ENCODE measurements at regions not wholly inside any gene's neighbourhood (a gene's known extent, or its start where the extent isn't known, plus 50 kb on each side); places are given as distances from the start of the nearest gene placed in this dataset.

DNA sequence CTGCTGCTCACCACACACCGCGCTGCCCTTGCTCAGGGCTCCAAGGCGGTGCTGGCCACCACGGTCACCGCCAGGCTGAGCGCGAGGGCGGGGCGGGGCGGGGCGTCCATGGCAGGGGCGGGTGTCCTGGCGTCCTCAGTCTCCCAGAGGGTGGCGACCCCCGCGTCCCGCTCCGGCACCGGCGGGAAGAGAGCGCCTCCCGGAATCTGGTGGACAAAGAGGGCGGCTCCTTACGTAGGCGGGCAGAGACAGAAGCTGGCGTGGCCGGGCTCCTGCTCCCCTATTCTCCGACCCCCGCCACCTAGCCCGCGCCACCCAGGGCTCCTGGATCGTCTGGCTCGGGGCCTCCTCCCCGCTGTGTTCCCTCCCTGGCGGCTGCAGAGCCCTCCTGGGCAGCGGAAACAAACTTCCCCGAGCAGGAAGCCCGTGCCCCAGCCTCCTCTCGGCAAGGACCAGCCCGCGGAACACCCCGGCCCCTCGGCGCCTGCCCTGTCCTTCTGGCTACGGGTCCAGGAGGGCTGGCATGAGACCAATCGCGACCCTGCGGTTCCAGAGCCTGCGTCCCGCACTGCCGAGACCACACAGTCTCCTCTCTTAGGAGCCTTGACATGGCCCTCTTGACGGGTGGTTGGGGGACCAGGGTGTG lies 133.8 kb upstream of the ZNF92 start:
- Histone ChIP-seq H3K9me3 (replicated peaks; ENCODE audit: insufficient read depth, low read length) (no peaks in the 10 kb centered on the region), H3K4me1 (ENCODE audit: low read length) (no peaks in the 10 kb centered on the region), H3K79me2 (ENCODE audit: low read length) (no peaks in the 10 kb centered on the region), H3K27ac (ENCODE audit: low read length) (no peak overlapping the region), H4K20me1 (ENCODE audit: insufficient read depth, low read length) (no peaks in the 10 kb centered on the region), H3K36me3 (replicated peaks; ENCODE audit: insufficient read depth, low read length) (no peaks in the 10 kb centered on the region), H3K9ac (ENCODE audit: low read length) (no peak overlapping the region), H2AFZ (ENCODE audit: low read length) (no peak overlapping the region), H3F3A (ENCODE audit: insufficient read depth, low read length) (no peaks in the 10 kb centered on the region), H3K4me2 (ENCODE audit: low read depth, low read length) (no peak overlapping the region), H3K9me2 (replicated peaks; ENCODE audit: insufficient read depth, low read length) (no peaks in the 10 kb centered on the region), H3K4me3 (ENCODE audit: low read length) (no peak overlapping the region), H3K27me3 (replicated peaks; ENCODE audit: insufficient read depth, low read length) (no peaks in the 10 kb centered on the region)
- TF ChIP-seq EZH2phosphoT487 (IDR thresholded peaks at IDR 0.05; ENCODE audit: low read length) (no peak), EZH2 (optimal IDR thresholded peaks at IDR 0.05; ENCODE audit: low read depth, low read length) (no peak)
- TF ChIP-seq, protein P1, sequence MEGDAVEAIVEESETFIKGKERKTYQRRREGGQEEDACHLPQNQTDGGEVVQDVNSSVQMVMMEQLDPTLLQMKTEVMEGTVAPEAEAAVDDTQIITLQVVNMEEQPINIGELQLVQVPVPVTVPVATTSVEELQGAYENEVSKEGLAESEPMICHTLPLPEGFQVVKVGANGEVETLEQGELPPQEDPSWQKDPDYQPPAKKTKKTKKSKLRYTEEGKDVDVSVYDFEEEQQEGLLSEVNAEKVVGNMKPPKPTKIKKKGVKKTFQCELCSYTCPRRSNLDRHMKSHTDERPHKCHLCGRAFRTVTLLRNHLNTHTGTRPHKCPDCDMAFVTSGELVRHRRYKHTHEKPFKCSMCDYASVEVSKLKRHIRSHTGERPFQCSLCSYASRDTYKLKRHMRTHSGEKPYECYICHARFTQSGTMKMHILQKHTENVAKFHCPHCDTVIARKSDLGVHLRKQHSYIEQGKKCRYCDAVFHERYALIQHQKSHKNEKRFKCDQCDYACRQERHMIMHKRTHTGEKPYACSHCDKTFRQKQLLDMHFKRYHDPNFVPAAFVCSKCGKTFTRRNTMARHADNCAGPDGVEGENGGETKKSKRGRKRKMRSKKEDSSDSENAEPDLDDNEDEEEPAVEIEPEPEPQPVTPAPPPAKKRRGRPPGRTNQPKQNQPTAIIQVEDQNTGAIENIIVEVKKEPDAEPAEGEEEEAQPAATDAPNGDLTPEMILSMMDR (IDR thresholded peaks at IDR 0.05; ENCODE audit: low read length) = no peak
- DNase-seq = no peak

DNA sequence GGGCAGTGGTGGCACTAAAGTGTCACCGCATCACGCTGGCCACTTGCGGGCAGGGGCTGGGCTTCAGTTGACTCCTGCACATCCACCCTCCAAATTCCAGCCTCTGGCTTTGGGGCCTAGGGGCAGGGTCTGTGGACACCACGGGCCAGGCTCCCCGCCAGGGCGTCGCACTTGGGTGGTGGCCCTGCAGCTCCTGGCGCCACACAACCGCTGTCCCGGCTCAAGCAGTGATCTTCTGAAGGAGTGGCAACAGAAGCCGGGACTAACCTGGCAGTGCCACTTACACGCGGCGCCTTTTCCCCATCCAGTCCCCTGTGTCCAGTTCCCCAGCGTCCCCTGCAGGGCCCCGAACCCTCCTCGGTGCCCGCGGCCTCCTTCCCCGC lies 134.3 kb upstream of the ZNF92 start:
- Histone ChIP-seq H3K27ac (ENCODE audit: low read length) (no peak overlapping the region), H3K27me3 (replicated peaks; ENCODE audit: insufficient read depth, low read length) (no peaks in the 10 kb centered on the region), H3K4me2 (ENCODE audit: low read depth, low read length) (no peak overlapping the region), H3K36me3 (replicated peaks; ENCODE audit: insufficient read depth, low read length) (no peaks in the 10 kb centered on the region), H3K9me3 (replicated peaks; ENCODE audit: insufficient read depth, low read length) (no peaks in the 10 kb centered on the region), H3K4me3 (ENCODE audit: low read length) (no peak overlapping the region), H3K9me2 (replicated peaks; ENCODE audit: insufficient read depth, low read length) (no peaks in the 10 kb centered on the region), H2AFZ (ENCODE audit: low read length) (no peak overlapping the region), H3K9ac (ENCODE audit: low read length) (no peak overlapping the region), H3K79me2 (ENCODE audit: low read length) (no peaks in the 10 kb centered on the region), H3K4me1 (ENCODE audit: low read length) (no peaks in the 10 kb centered on the region), H3F3A (ENCODE audit: insufficient read depth, low read length) (no peaks in the 10 kb centered on the region), H4K20me1 (ENCODE audit: insufficient read depth, low read length) (no peaks in the 10 kb centered on the region)
- TF ChIP-seq, protein P1 (IDR thresholded peaks at IDR 0.05; ENCODE audit: low read length) = no peak
- TF ChIP-seq EZH2 (optimal IDR thresholded peaks at IDR 0.05; ENCODE audit: low read depth, low read length) (no peak), EZH2phosphoT487 (IDR thresholded peaks at IDR 0.05; ENCODE audit: low read length) (no peak)
- no peak for DNase-seq

DNA sequence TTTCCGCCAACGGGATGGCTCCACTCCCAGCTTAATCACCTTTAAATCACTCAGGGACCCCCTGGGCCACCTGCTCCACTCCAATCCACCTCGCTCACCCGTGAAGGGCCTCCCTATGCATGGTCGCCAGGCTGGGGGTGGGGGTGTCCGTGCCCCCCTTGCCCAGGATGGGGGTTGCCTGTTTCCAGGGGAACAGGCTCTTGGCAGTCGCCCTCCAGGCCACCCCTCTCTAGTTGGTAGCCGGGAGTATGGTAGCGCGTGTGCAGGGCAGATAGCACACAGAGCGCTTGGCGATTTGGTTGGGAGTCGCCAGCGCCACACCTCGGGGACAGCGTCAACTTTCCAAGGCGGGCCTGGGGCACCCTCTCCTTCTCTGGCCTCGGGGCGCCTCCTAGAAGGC lies 134.9 kb upstream of the ZNF92 start:
- no peaks in the 10 kb centered on the region for H3K36me3 ChIP-seq (replicated peaks; ENCODE audit: insufficient read depth, low read length)
- no peaks in the 10 kb centered on the region for H3F3A ChIP-seq (ENCODE audit: insufficient read depth, low read length)
- H4K20me1 ChIP-seq (ENCODE audit: insufficient read depth, low read length) = no peaks in the 10 kb centered on the region
- no peaks in the 10 kb centered on the region for H3K9me3 ChIP-seq (replicated peaks; ENCODE audit: insufficient read depth, low read length)
- no peak for DNase-seq
- H3K27me3 ChIP-seq (replicated peaks; ENCODE audit: insufficient read depth, low read length) = no peaks in the 10 kb centered on the region
- H2AFZ ChIP-seq (ENCODE audit: low read length) = no peak overlapping the region
- no peak overlapping the region for H3K27ac ChIP-seq (ENCODE audit: low read length)
- no peaks in the 10 kb centered on the region for H3K9me2 ChIP-seq (replicated peaks; ENCODE audit: insufficient read depth, low read length)
- H3K79me2 ChIP-seq (ENCODE audit: low read length) = no peaks in the 10 kb centered on the region
- no peaks in the 10 kb centered on the region for H3K4me1 ChIP-seq (ENCODE audit: low read length)
- H3K4me2 ChIP-seq (ENCODE audit: low read depth, low read length) = no peak overlapping the region
- H3K9ac ChIP-seq (ENCODE audit: low read length) = no peak overlapping the region
- no peak overlapping the region for H3K4me3 ChIP-seq (ENCODE audit: low read length)
- TF ChIP-seq, protein P1 (IDR thresholded peaks at IDR 0.05; ENCODE audit: low read length) = no peak
- TF ChIP-seq EZH2phosphoT487 (IDR thresholded peaks at IDR 0.05; ENCODE audit: low read length) (no peak), EZH2 (optimal IDR thresholded peaks at IDR 0.05; ENCODE audit: low read depth, low read length) (no peak)

Measured in MM.1S (cell line).